H1 (cell line): ENCODE measurements at regions not wholly inside any gene's neighbourhood (a gene's known extent, or its start where the extent isn't known, plus 50 kb on each side); places are given as distances from the start of the nearest gene placed in this dataset.

Source experiments
- CTCF ChIA-PET: fragments of 300-600 bp; sonication (Branson Sonifier 250); formaldehyde crosslinking; loops from one replicate; lab custom pipeline; 2021; ENCODE audit not compliant: partially characterized antibody; lab: Charles Lee
- POLR2A ChIA-PET: fragments of 300-600 bp; sonication (Branson Sonifier 250); formaldehyde crosslinking; loops from one replicate; lab custom pipeline; 2021; ENCODE audit warnings: inconsistent platforms; ENCODE audit not compliant: partially characterized antibody; lab: Charles Lee
- DNase-seq, 2 experiments: peaks; one replicate each; pipeline versions ENCODE4 v3.0.0 to v3.0.0-alpha.2; 2010 to 2022; ENCODE audit warnings: low spot score in 2 of 2, low read depth in 1 of 2, mixed read lengths in 1 of 2
- FAIRE-seq: peaks from 2 replicates; lab custom pipeline; 2011; peaks lifted over from hg19 to GRCh38; lab: Jason Lieb, UNC
- H2AFZ ChIP-seq: 2 replicates; pipeline ENCODE4 v1.8.1; 2012; ENCODE audit warnings: low read length, inconsistent platforms
- H2AK5ac ChIP-seq: 2 replicates; pipeline ENCODE4 v1.6.1; 2013; ENCODE audit warnings: low read depth, low read length
- H2BK120ac ChIP-seq: replicated peaks from 2 replicates; pipeline ENCODE3; 2013; ENCODE audit warnings: low read depth, low read length, inconsistent platforms
- H2BK12ac ChIP-seq: 2 replicates; pipeline ENCODE4 v1.6.1; 2013; ENCODE audit warnings: low read depth, low read length
- H2BK15ac ChIP-seq: 2 replicates; pipeline ENCODE4 v1.6.1; 2013; ENCODE audit warnings: low read length
- H2BK20ac ChIP-seq: 2 replicates; pipeline ENCODE4 v1.6.1; 2013; ENCODE audit warnings: low read length
- H2BK5ac ChIP-seq: 2 replicates; pipeline ENCODE4 v1.6.1; 2013; ENCODE audit warnings: low read depth, low read length
- H3K14ac ChIP-seq: 2 replicates; pipeline ENCODE4 v1.6.1; 2013; ENCODE audit warnings: inconsistent platforms; ENCODE audit not compliant: insufficient read length
- H3K18ac ChIP-seq: 2 replicates; pipeline ENCODE4 v1.6.1; 2013; ENCODE audit warnings: low read length; ENCODE audit errors: extremely low read depth
- H3K23ac ChIP-seq: 2 replicates; pipeline ENCODE4 v1.6.1; 2013; ENCODE audit warnings: inconsistent platforms; ENCODE audit not compliant: insufficient read length
- H3K23me2 ChIP-seq: 2 replicates; pipeline ENCODE4 v1.6.1; 2013; ENCODE audit warnings: low read depth, low read length
- H3K27ac ChIP-seq: 2 replicates; pipeline ENCODE4 v1.6.1; 2011; ENCODE audit warnings: low read depth, low read length, inconsistent platforms
- H3K27me3 ChIP-seq, 4 experiments: replicated peaks in 1 of 4; 1 replicate in 1 of 4; 2 replicates in 3 of 4; pipeline versions ENCODE4 v1.6.1 to v1.8.1; 2011 to 2013; ENCODE audit warnings: low read length in 3 of 4, mild to moderate bottlenecking in 3 of 4, inconsistent platforms in 2 of 4, mixed read lengths in 2 of 4, moderate library complexity in 1 of 4; ENCODE audit not compliant: control insufficient read depth in 3 of 4, insufficient read depth in 3 of 4; ENCODE audit errors: extremely low read depth in 1 of 4
- H3K36me3 ChIP-seq, 4 experiments: 2 replicates each; pipeline versions ENCODE4 v1.6.1 to v1.8.1; 2011 to 2013; ENCODE audit warnings: mild to moderate bottlenecking in 4 of 4, low read length in 3 of 4, moderate library complexity in 2 of 4, control low read depth in 1 of 4, inconsistent platforms in 1 of 4; ENCODE audit not compliant: insufficient read depth in 4 of 4, control insufficient read depth in 2 of 4
- H3K4ac ChIP-seq: replicated peaks from 2 replicates; pipeline ENCODE3; 2013; ENCODE audit warnings: low read length, low read depth, mixed read lengths, inconsistent platforms; ENCODE audit not compliant: insufficient read length
- H3K4me1 ChIP-seq, 4 experiments: replicated peaks in 1 of 4; 1 replicate in 1 of 4; 2 replicates in 3 of 4; pipeline versions ENCODE4 v1.6.1 to v1.8.1; 2011 to 2013; ENCODE audit warnings: low read length in 3 of 4, inconsistent platforms in 2 of 4, mixed read lengths in 1 of 4; ENCODE audit not compliant: insufficient read depth in 4 of 4, control insufficient read depth in 3 of 4
- H3K4me2 ChIP-seq, 2 experiments: 2 replicates each; pipeline versions ENCODE4 v1.6.1 to v1.8.1; 2011 to 2013; ENCODE audit warnings: low read depth in 2 of 2, low read length in 2 of 2, control low read depth in 1 of 2, inconsistent platforms in 1 of 2, mild to moderate bottlenecking in 1 of 2; ENCODE audit not compliant: insufficient read depth in 1 of 2
- H3K4me3 ChIP-seq, 4 experiments: fragments of 200-600, 300-600 bp in 1 of 4; sonication (generic), shearing (Covaris generic), sonication (Bioruptor Twin) in 1 of 4; 2 replicates each; pipeline versions ENCODE4 v1.5.1 to v1.8.1; 2011 to 2016; ENCODE audit warnings: low read length in 4 of 4, low read depth in 3 of 4, control low read depth in 2 of 4, inconsistent platforms in 2 of 4, mild to moderate bottlenecking in 2 of 4, mixed read lengths in 1 of 4, moderate library complexity in 1 of 4; ENCODE audit not compliant: insufficient read depth in 2 of 4; ENCODE audit errors: extremely low read depth in 1 of 4
- H3K56ac ChIP-seq: replicated peaks from 2 replicates; pipeline ENCODE3; 2013; ENCODE audit warnings: low read depth, mild to moderate bottlenecking, mixed read lengths, low read length, inconsistent platforms; ENCODE audit not compliant: insufficient read length
- H3K79me1 ChIP-seq: 2 replicates; pipeline ENCODE4 v1.6.1; 2013; ENCODE audit warnings: low read depth, low read length, control low read depth
- H3K79me2 ChIP-seq, 2 experiments: 2 replicates each; pipeline versions ENCODE4 v1.6.1 to v1.8.1; 2012 to 2013; ENCODE audit warnings: low read length in 2 of 2, mild to moderate bottlenecking in 2 of 2, inconsistent platforms in 1 of 2; ENCODE audit not compliant: insufficient read depth in 2 of 2, control insufficient read depth in 1 of 2
- H3K9ac ChIP-seq, 4 experiments: replicated peaks in 1 of 4; 1 replicate in 1 of 4; 2 replicates in 3 of 4; pipeline versions ENCODE4 v1.6.1 to v1.8.1; 2011 to 2013; ENCODE audit warnings: low read depth in 3 of 4, low read length in 3 of 4, control low read depth in 2 of 4, mild to moderate bottlenecking in 2 of 4, moderate library complexity in 2 of 4, inconsistent platforms in 1 of 4; ENCODE audit errors: extremely low read depth in 1 of 4
- H3K9me3 ChIP-seq, 2 experiments: 2 replicates each; pipeline versions ENCODE4 v1.6.1 to v1.8.1; 2012 to 2013; ENCODE audit warnings: mild to moderate bottlenecking in 2 of 2, moderate library complexity in 2 of 2, control low read depth in 1 of 2, inconsistent platforms in 1 of 2, low read depth in 1 of 2, low read length in 1 of 2, mixed read lengths in 1 of 2; ENCODE audit not compliant: insufficient read depth in 2 of 2
- H4K20me1 ChIP-seq, 2 experiments: replicated peaks in 1 of 2; 2 replicates each; pipeline versions ENCODE3 to v1.8.1; 2011 to 2013; ENCODE audit warnings: inconsistent platforms in 2 of 2, low read length in 2 of 2, mild to moderate bottlenecking in 1 of 2; ENCODE audit not compliant: insufficient read depth in 2 of 2, control insufficient read depth in 1 of 2
- H4K5ac ChIP-seq: 2 replicates; pipeline ENCODE4 v1.6.1; 2013; ENCODE audit warnings: low read length, low read depth, mixed read lengths, inconsistent platforms; ENCODE audit not compliant: insufficient read length
- H4K8ac ChIP-seq: 2 replicates; pipeline ENCODE4 v1.8.0; 2013; ENCODE audit warnings: mild to moderate bottlenecking, moderate library complexity, low read length, inconsistent platforms; ENCODE audit not compliant: insufficient read depth; ENCODE audit errors: extremely low read depth
- H4K91ac ChIP-seq: replicated peaks from 2 replicates; pipeline ENCODE3; 2013; ENCODE audit warnings: low read length, mixed read lengths, inconsistent platforms; ENCODE audit not compliant: insufficient read length
- BACH1 ChIP-seq: IDR thresholded peaks from 2 replicates; pipeline ENCODE4 v1.6.1; 2012; ENCODE audit warnings: low read length, improper control_type of control experiment
- BCL11A ChIP-seq, 2 experiments: IDR thresholded peaks; one replicate each; pipeline ENCODE4 v1.6.1; 2011; ENCODE audit warnings: low read depth in 2 of 2, low read length in 2 of 2, mild to moderate bottlenecking in 2 of 2
- EP300 ChIP-seq, 2 experiments: IDR thresholded peaks; 1 replicate in 1 of 2; 2 replicates in 1 of 2; pipeline ENCODE4 v1.6.1; 2011 to 2012; ENCODE audit warnings: low read depth in 2 of 2, low read length in 2 of 2, mild to moderate bottlenecking in 2 of 2, borderline replicate concordance in 1 of 2, inconsistent platforms in 1 of 2, moderate library complexity in 1 of 2
- FOSL1 ChIP-seq: IDR thresholded peaks from 2 replicates; pipeline ENCODE4 v1.6.1; 2011; ENCODE audit warnings: mild to moderate bottlenecking, low read depth, low read length, moderate library complexity; ENCODE audit not compliant: insufficient read depth
- KDM4A ChIP-seq: IDR thresholded peaks from one replicate; pipeline ENCODE4 v1.7.1; 2012; ENCODE audit warnings: low read depth, mild to moderate bottlenecking, moderate library complexity, low read length, inconsistent platforms; ENCODE audit not compliant: severe bottlenecking
- SRF ChIP-seq: IDR thresholded peaks from 2 replicates; pipeline ENCODE4 v1.6.1; 2011; ENCODE audit warnings: mild to moderate bottlenecking, low read depth, low read length, moderate library complexity
- TF ChIP-seq, protein P1 (sequence below), 3 experiments: IDR thresholded peaks; 1 replicate in 2 of 3; 2 replicates in 1 of 3; pipeline versions ENCODE4 v1.5.1 to v1.6.1; 2011; ENCODE audit warnings: low read length in 3 of 3, mild to moderate bottlenecking in 3 of 3, inconsistent platforms in 2 of 3, low read depth in 1 of 3, moderate library complexity in 1 of 3; ENCODE audit not compliant: insufficient read depth in 1 of 3; ENCODE audit errors: control extremely low read depth in 1 of 3

DNA sequence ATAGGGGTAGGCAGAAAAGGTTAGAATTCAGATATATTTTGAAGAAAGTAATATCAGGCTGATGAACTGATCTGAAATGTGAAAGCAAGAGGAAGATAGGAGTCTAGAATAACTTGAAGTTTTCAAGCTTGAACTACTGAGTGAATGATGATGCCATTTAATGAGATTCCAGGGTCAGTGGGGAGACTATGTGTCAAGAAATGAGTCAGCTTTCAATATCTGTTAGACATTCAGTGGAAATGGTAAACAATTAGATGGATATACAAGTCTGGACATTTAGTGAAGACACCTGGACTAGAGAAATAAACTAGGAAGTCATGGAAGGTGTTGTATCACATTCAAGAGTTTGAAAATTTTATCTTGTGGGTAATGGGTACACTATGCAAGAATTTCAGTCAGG lies 326.9 kb downstream of the FSIP2 start:
- POLR2A ChIA-PET = no interaction called here
- H3K4me1 ChIP-seq = no peaks in the 10 kb centered on the region

More for the DNA sequence above, 326.9 kb downstream of the FSIP2 start:
- Histone ChIP-seq H3K27ac (no peak overlapping the region), H3K4me3 (no peak overlapping the region), H3K9ac (no peak overlapping the region), H3K4me2 (no peak overlapping the region), H4K8ac (no peak overlapping the region), H3K23ac (no peak overlapping the region), H4K91ac (no peak overlapping the region), H2BK20ac (no peak overlapping the region), H4K5ac (no peak overlapping the region), H3K14ac (no peak overlapping the region), H3K36me3 (no peaks in the 10 kb centered on the region; a peak in 1 of 8 replicates), H2BK5ac (no peak overlapping the region), H3K4ac (no peak overlapping the region), H2BK15ac (no peak overlapping the region), H2AFZ (no peak overlapping the region), H3K23me2 (no peaks in the 10 kb centered on the region), H3K27me3 (no peaks in the 10 kb centered on the region), H3K9me3 (no peaks in the 10 kb centered on the region), H2AK5ac (no peak overlapping the region), H3K79me2 (no peaks in the 10 kb centered on the region), H3K56ac (no peak overlapping the region), H3K79me1 (0 out of 2 replicates have a peak, but pooled peaks cover 2% of the 10 kb centered on the region), H3K18ac (no peak overlapping the region), H2BK120ac (no peak overlapping the region), H2BK12ac (no peak overlapping the region), H4K20me1 (no peaks in the 10 kb centered on the region)
- CTCF ChIA-PET = no interaction called here
- TF ChIP-seq FOSL1 (no peak), BCL11A (IDR thresholded peaks at IDR 0.05; ENCODE audit: low read depth in 2 of 2, low read length in 2 of 2) (no peak), EP300 (IDR thresholded peaks at IDR 0.05; ENCODE audit: borderline replicate concordance in 1 of 2, low read depth in 2 of 2, low read length in 2 of 2) (no peak), SRF (no peak), BACH1 (no peak), KDM4A (no peak)
- TF ChIP-seq, protein P1, sequence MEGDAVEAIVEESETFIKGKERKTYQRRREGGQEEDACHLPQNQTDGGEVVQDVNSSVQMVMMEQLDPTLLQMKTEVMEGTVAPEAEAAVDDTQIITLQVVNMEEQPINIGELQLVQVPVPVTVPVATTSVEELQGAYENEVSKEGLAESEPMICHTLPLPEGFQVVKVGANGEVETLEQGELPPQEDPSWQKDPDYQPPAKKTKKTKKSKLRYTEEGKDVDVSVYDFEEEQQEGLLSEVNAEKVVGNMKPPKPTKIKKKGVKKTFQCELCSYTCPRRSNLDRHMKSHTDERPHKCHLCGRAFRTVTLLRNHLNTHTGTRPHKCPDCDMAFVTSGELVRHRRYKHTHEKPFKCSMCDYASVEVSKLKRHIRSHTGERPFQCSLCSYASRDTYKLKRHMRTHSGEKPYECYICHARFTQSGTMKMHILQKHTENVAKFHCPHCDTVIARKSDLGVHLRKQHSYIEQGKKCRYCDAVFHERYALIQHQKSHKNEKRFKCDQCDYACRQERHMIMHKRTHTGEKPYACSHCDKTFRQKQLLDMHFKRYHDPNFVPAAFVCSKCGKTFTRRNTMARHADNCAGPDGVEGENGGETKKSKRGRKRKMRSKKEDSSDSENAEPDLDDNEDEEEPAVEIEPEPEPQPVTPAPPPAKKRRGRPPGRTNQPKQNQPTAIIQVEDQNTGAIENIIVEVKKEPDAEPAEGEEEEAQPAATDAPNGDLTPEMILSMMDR (IDR thresholded peaks at IDR 0.05; ENCODE audit: control extremely low read depth in 1 of 3, insufficient read depth in 1 of 3, low read depth in 1 of 3, low read length in 3 of 3) = no peak
- no peak for DNase-seq
- no peak for FAIRE-seq
